H1 (cell line): ENCODE measurements at regions not wholly inside any gene's neighbourhood (a gene's known extent, or its start where the extent isn't known, plus 50 kb on each side); places are given as distances from the start of the nearest gene placed in this dataset.

Experiments
- CTCF ChIP-seq, 3 experiments: IDR thresholded peaks; 1 replicate in 2 of 3; 2 replicates in 1 of 3; pipeline versions ENCODE4 v1.5.1 to v1.6.1; 2011; ENCODE audit warnings: low read length in 3 of 3, mild to moderate bottlenecking in 3 of 3, inconsistent platforms in 2 of 3, low read depth in 1 of 3, moderate library complexity in 1 of 3; ENCODE audit not compliant: insufficient read depth in 1 of 3; ENCODE audit errors: control extremely low read depth in 1 of 3
- EP300 ChIP-seq, 2 experiments: IDR thresholded peaks; 1 replicate in 1 of 2; 2 replicates in 1 of 2; pipeline ENCODE4 v1.6.1; 2011 to 2012; ENCODE audit warnings: low read depth in 2 of 2, low read length in 2 of 2, mild to moderate bottlenecking in 2 of 2, borderline replicate concordance in 1 of 2, inconsistent platforms in 1 of 2, moderate library complexity in 1 of 2
- GABPA ChIP-seq: IDR thresholded peaks from 2 replicates; pipeline ENCODE4 v1.6.1; 2011; ENCODE audit warnings: mild to moderate bottlenecking, low read length, moderate library complexity, borderline replicate concordance; ENCODE audit not compliant: insufficient read depth
- HDAC6 ChIP-seq: IDR thresholded peaks from one replicate; pipeline ENCODE4 v1.7.1; 2012; ENCODE audit warnings: low read depth, mild to moderate bottlenecking, inconsistent platforms, low read length, moderate library complexity
- TBP ChIP-seq: IDR thresholded peaks from 2 replicates; pipeline ENCODE4 v1.6.1; 2011; ENCODE audit warnings: low read depth, low read length, improper control_type of control experiment

- no peak for TF ChIP-seq TBP
- no peak for TF ChIP-seq CTCF (IDR thresholded peaks at IDR 0.05; ENCODE audit: control extremely low read depth in 1 of 3, insufficient read depth in 1 of 3, low read depth in 1 of 3, low read length in 3 of 3)
- TF ChIP-seq HDAC6 = no peak
- TF ChIP-seq GABPA = no peak
- no peak for TF ChIP-seq EP300 (IDR thresholded peaks at IDR 0.05; ENCODE audit: borderline replicate concordance in 1 of 2, low read depth in 2 of 2, low read length in 2 of 2)
Observed at GRCh38 chr4:99708551-99708950, 50.9 kb upstream of the C4orf54 start (continued).
